ENCODE measurements at regions not wholly inside any gene's neighbourhood (a gene's known extent, or its start where the extent isn't known, plus 50 kb on each side); places are given as distances from the start of the nearest gene placed in this dataset.

DNA sequence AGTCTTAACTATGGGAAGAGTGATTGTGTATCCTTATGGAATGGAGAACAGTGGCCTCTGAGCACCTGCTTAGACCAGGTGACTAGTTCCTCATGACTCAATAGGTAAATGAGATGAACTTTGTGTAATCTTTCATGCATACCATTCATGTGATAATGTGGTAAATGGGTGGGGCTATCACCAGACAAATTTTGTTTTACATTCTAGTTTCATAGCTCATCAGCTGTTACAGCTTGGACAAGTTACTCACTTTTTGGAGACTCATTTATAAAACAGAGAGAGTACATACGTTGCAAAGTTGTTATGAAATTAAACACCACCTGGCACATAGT lies 103.7 kb upstream of the TGFBR2 start (continued):
- TF ChIP-seq, protein P1, sequence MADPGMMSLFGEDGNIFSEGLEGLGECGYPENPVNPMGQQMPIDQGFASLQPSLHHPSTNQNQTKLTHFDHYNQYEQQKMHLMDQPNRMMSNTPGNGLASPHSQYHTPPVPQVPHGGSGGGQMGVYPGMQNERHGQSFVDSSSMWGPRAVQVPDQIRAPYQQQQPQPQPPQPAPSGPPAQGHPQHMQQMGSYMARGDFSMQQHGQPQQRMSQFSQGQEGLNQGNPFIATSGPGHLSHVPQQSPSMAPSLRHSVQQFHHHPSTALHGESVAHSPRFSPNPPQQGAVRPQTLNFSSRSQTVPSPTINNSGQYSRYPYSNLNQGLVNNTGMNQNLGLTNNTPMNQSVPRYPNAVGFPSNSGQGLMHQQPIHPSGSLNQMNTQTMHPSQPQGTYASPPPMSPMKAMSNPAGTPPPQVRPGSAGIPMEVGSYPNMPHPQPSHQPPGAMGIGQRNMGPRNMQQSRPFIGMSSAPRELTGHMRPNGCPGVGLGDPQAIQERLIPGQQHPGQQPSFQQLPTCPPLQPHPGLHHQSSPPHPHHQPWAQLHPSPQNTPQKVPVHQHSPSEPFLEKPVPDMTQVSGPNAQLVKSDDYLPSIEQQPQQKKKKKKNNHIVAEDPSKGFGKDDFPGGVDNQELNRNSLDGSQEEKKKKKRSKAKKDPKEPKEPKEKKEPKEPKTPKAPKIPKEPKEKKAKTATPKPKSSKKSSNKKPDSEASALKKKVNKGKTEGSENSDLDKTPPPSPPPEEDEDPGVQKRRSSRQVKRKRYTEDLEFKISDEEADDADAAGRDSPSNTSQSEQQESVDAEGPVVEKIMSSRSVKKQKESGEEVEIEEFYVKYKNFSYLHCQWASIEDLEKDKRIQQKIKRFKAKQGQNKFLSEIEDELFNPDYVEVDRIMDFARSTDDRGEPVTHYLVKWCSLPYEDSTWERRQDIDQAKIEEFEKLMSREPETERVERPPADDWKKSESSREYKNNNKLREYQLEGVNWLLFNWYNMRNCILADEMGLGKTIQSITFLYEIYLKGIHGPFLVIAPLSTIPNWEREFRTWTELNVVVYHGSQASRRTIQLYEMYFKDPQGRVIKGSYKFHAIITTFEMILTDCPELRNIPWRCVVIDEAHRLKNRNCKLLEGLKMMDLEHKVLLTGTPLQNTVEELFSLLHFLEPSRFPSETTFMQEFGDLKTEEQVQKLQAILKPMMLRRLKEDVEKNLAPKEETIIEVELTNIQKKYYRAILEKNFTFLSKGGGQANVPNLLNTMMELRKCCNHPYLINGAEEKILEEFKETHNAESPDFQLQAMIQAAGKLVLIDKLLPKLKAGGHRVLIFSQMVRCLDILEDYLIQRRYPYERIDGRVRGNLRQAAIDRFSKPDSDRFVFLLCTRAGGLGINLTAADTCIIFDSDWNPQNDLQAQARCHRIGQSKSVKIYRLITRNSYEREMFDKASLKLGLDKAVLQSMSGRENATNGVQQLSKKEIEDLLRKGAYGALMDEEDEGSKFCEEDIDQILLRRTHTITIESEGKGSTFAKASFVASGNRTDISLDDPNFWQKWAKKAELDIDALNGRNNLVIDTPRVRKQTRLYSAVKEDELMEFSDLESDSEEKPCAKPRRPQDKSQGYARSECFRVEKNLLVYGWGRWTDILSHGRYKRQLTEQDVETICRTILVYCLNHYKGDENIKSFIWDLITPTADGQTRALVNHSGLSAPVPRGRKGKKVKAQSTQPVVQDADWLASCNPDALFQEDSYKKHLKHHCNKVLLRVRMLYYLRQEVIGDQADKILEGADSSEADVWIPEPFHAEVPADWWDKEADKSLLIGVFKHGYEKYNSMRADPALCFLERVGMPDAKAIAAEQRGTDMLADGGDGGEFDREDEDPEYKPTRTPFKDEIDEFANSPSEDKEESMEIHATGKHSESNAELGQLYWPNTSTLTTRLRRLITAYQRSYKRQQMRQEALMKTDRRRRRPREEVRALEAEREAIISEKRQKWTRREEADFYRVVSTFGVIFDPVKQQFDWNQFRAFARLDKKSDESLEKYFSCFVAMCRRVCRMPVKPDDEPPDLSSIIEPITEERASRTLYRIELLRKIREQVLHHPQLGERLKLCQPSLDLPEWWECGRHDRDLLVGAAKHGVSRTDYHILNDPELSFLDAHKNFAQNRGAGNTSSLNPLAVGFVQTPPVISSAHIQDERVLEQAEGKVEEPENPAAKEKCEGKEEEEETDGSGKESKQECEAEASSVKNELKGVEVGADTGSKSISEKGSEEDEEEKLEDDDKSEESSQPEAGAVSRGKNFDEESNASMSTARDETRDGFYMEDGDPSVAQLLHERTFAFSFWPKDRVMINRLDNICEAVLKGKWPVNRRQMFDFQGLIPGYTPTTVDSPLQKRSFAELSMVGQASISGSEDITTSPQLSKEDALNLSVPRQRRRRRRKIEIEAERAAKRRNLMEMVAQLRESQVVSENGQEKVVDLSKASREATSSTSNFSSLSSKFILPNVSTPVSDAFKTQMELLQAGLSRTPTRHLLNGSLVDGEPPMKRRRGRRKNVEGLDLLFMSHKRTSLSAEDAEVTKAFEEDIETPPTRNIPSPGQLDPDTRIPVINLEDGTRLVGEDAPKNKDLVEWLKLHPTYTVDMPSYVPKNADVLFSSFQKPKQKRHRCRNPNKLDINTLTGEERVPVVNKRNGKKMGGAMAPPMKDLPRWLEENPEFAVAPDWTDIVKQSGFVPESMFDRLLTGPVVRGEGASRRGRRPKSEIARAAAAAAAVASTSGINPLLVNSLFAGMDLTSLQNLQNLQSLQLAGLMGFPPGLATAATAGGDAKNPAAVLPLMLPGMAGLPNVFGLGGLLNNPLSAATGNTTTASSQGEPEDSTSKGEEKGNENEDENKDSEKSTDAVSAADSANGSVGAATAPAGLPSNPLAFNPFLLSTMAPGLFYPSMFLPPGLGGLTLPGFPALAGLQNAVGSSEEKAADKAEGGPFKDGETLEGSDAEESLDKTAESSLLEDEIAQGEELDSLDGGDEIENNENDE (IDR thresholded peaks at IDR 0.05; ENCODE audit: insufficient replicate concordance, low read length): no peak
- TF ChIP-seq CTBP2 (IDR thresholded peaks at IDR 0.05; ENCODE audit: borderline replicate concordance, insufficient read depth, insufficient read length, low read length): no peak
- no peak for TF ChIP-seq SAP30 (IDR thresholded peaks at IDR 0.05; ENCODE audit: insufficient read depth, insufficient replicate concordance, low read length)
- no peak for TF ChIP-seq SUZ12 (IDR thresholded peaks at IDR 0.05; ENCODE audit: low read length)
- TF ChIP-seq POLR2A (IDR thresholded peaks at IDR 0.05; ENCODE audit: control extremely low read depth in 1 of 2, low read depth in 2 of 2, low read length in 2 of 2): no peak
- TF ChIP-seq CHD2 (IDR thresholded peaks at IDR 0.05; ENCODE audit: low read length): no peak
- TF ChIP-seq EGR1 (IDR thresholded peaks at IDR 0.05; ENCODE audit: borderline replicate concordance, low read depth, low read length): no peak
- no peak for TF ChIP-seq HDAC6 (IDR thresholded peaks at IDR 0.05; ENCODE audit: low read depth, low read length)
- no peak for TF ChIP-seq TAF1 (IDR thresholded peaks at IDR 0.05; ENCODE audit: low read depth, low read length)
